ENCODE measurements at regions not wholly inside any gene's neighbourhood (a gene's known extent, or its start where the extent isn't known, plus 50 kb on each side); places are given as distances from the start of the nearest gene placed in this dataset.

DNA sequence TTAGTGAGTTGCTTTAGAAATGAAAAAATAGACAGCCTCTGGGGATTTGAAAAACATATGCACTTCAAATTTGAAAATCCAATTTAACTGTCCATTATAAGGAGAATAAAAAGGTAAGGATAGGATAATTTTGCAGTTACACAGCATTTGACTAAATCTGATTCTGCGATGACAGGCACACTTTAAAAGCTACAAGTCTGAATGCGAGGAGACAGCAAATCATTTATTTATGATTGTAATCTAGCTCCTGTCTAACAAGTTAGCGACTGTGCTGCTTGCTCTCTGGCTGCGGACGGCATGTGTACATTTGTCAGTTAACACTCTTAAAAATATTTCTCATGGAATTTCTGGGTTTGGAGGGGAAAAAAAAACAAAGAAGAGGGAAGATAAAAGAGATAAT, 514.8 kb downstream of the MN1 start:
- DNase-seq (ENCODE audit: low spot score): no peak
- H3K27me3 ChIP-seq (ENCODE audit: control insufficient read depth in 3 of 3, insufficient read depth in 3 of 3, low read depth in 1 of 3, low read length in 3 of 3): no peaks in the 10 kb centered on the region
- H3K4me1 ChIP-seq (ENCODE audit: control insufficient read depth in 2 of 2, insufficient read depth in 1 of 2, low read depth in 1 of 2, low read length in 2 of 2): peaks cover 3 to 31% of the 10 kb centered on the region in 2 donors
- no peak overlapping the region for H2BK5ac ChIP-seq (ENCODE audit: low read length)
- H3K27ac ChIP-seq (replicated peaks; ENCODE audit: low read length): no peak overlapping the region
- no peak overlapping the region for H3K4me2 ChIP-seq (ENCODE audit: insufficient read depth, low read length, poor library complexity, severe bottlenecking)
- no peak overlapping the region for H3K14ac ChIP-seq (ENCODE audit: low read length)
- H2AK5ac ChIP-seq (ENCODE audit: low read depth, low read length): no peak overlapping the region
- no peaks in the 10 kb centered on the region for H3K79me1 ChIP-seq (ENCODE audit: low read depth, low read length)
- H4K8ac ChIP-seq (ENCODE audit: low read depth, low read length): no peak overlapping the region
- no peak overlapping the region for H2BK120ac ChIP-seq (ENCODE audit: low read depth, low read length)
- H3K4me3 ChIP-seq (ENCODE audit: low read length in 2 of 2): no peak overlapping the region
- H3K4ac ChIP-seq (ENCODE audit: low read length): no peak overlapping the region
- no peak overlapping the region for H2BK12ac ChIP-seq (ENCODE audit: low read length)
- H2BK15ac ChIP-seq (ENCODE audit: low read length): no peak overlapping the region
- H3K9me3 ChIP-seq (replicated peaks in 1 of 2; ENCODE audit: control insufficient read depth in 2 of 2, insufficient read depth in 1 of 2, low read depth in 1 of 2, low read length in 2 of 2): peaks cover 3 to 20% of the 10 kb centered on the region in 2 donors
- no CpG with 5 or more reads among the region's 5 CpGs for WGBS, 2 donors (ENCODE audit: extremely low coverage in 2 of 2, insufficient read length in 2 of 2, insufficient replicate concordance in 1 of 2)
- H4K91ac ChIP-seq (ENCODE audit: low read depth, low read length, poor library complexity): no peak overlapping the region
- no peaks in the 10 kb centered on the region for H3K36me3 ChIP-seq (replicated peaks in 1 of 2; ENCODE audit: control insufficient read depth in 2 of 2, insufficient read depth in 2 of 2, low read length in 2 of 2)
- H3K9ac ChIP-seq (ENCODE audit: low read depth, low read length, poor library complexity): no peak overlapping the region
- no peak overlapping the region for H3K23ac ChIP-seq (ENCODE audit: low read depth, low read length, poor library complexity)
- no peak overlapping the region for H3K18ac ChIP-seq (ENCODE audit: low read length)
- H2AFZ ChIP-seq (ENCODE audit: low read length): no peak overlapping the region

GRCh38 chr22:27292542-27293299, 508.8 kb downstream of the MN1 start:
- Histone ChIP-seq H4K91ac (ENCODE audit: low read depth, low read length, poor library complexity) (no peak overlapping the region), H3K18ac (ENCODE audit: low read length) (peak overlapping the region; percentile 9), H3K9ac (ENCODE audit: low read depth, low read length, poor library complexity) (no peak overlapping the region), H3K4me3 (ENCODE audit: low read length in 2 of 2) (no peak overlapping the region), H4K8ac (ENCODE audit: low read depth, low read length) (no peak overlapping the region), H2AFZ (ENCODE audit: low read length) (no peak overlapping the region), H2BK120ac (ENCODE audit: low read depth, low read length) (no peak overlapping the region), H2BK5ac (ENCODE audit: low read length) (no peak overlapping the region), H3K4me2 (ENCODE audit: insufficient read depth, low read length, poor library complexity, severe bottlenecking) (no peak overlapping the region), H3K14ac (ENCODE audit: low read length) (no peak overlapping the region), H2AK5ac (ENCODE audit: low read depth, low read length) (no peak overlapping the region), H3K27me3 (ENCODE audit: control insufficient read depth in 3 of 3, insufficient read depth in 3 of 3, low read depth in 1 of 3, low read length in 3 of 3) (no peaks in the 10 kb centered on the region), H2BK15ac (ENCODE audit: low read length) (no peak overlapping the region), H3K4me1 (ENCODE audit: control insufficient read depth in 2 of 2, insufficient read depth in 1 of 2, low read depth in 1 of 2, low read length in 2 of 2) (peaks cover 7 to 49% of the 10 kb centered on the region in 2 donors), H3K9me3 (replicated peaks in 1 of 2; ENCODE audit: control insufficient read depth in 2 of 2, insufficient read depth in 1 of 2, low read depth in 1 of 2, low read length in 2 of 2) (no peaks in the 10 kb centered on the region), H3K79me1 (ENCODE audit: low read depth, low read length) (no peaks in the 10 kb centered on the region), H3K36me3 (replicated peaks in 1 of 2; ENCODE audit: control insufficient read depth in 2 of 2, insufficient read depth in 2 of 2, low read length in 2 of 2) (no peaks in the 10 kb centered on the region), H3K23ac (ENCODE audit: low read depth, low read length, poor library complexity) (no peak overlapping the region), H2BK12ac (ENCODE audit: low read length) (no peak overlapping the region), H3K4ac (ENCODE audit: low read length) (no peak overlapping the region), H3K27ac (replicated peaks; ENCODE audit: low read length) (no peak overlapping the region)
- WGBS, 2 donors (ENCODE audit: extremely low coverage in 2 of 2, insufficient read length in 2 of 2, insufficient replicate concordance in 1 of 2): no CpG with 5 or more reads among the region's 7 CpGs
- no peak for DNase-seq (ENCODE audit: low spot score)

GRCh38 chr22:27293721-27294445, 507.7 kb downstream of the MN1 start:
- H2BK5ac ChIP-seq (ENCODE audit: low read length): no peak overlapping the region
- H3K14ac ChIP-seq (ENCODE audit: low read length): no peak overlapping the region
- no peaks in the 10 kb centered on the region for H3K9me3 ChIP-seq (replicated peaks in 1 of 2; ENCODE audit: control insufficient read depth in 2 of 2, insufficient read depth in 1 of 2, low read depth in 1 of 2, low read length in 2 of 2)
- H2BK120ac ChIP-seq (ENCODE audit: low read depth, low read length): no peak overlapping the region
- H2AK5ac ChIP-seq (ENCODE audit: low read depth, low read length): no peak overlapping the region
- no peak overlapping the region for H2BK12ac ChIP-seq (ENCODE audit: low read length)
- no peak overlapping the region for H3K23ac ChIP-seq (ENCODE audit: low read depth, low read length, poor library complexity)
- peaks cover 11 to 53% of the 10 kb centered on the region in 2 donors for H3K4me1 ChIP-seq (ENCODE audit: control insufficient read depth in 2 of 2, insufficient read depth in 1 of 2, low read depth in 1 of 2, low read length in 2 of 2)
- H3K79me1 ChIP-seq (ENCODE audit: low read depth, low read length): no peaks in the 10 kb centered on the region
- no peaks in the 10 kb centered on the region for H3K36me3 ChIP-seq (replicated peaks in 1 of 2; ENCODE audit: control insufficient read depth in 2 of 2, insufficient read depth in 2 of 2, low read length in 2 of 2)
- DNase-seq (ENCODE audit: low spot score): no peak
- H4K91ac ChIP-seq (ENCODE audit: low read depth, low read length, poor library complexity): no peak overlapping the region
- no peak overlapping the region for H3K18ac ChIP-seq (ENCODE audit: low read length)
- no peaks in the 10 kb centered on the region for H3K27me3 ChIP-seq (ENCODE audit: control insufficient read depth in 3 of 3, insufficient read depth in 3 of 3, low read depth in 1 of 3, low read length in 3 of 3)
- no peak overlapping the region for H4K8ac ChIP-seq (ENCODE audit: low read depth, low read length)
- no peak overlapping the region for H3K4ac ChIP-seq (ENCODE audit: low read length)
- WGBS, 2 donors (ENCODE audit: extremely low coverage in 2 of 2, insufficient read length in 2 of 2, insufficient replicate concordance in 1 of 2): no CpG with 5 or more reads among the region's 12 CpGs
- H2AFZ ChIP-seq (ENCODE audit: low read length): no peak overlapping the region
- no peak overlapping the region for H2BK15ac ChIP-seq (ENCODE audit: low read length)
- H3K27ac ChIP-seq (replicated peaks; ENCODE audit: low read length): no peak overlapping the region
- no peak overlapping the region for H3K9ac ChIP-seq (ENCODE audit: low read depth, low read length, poor library complexity)
- H3K4me2 ChIP-seq (ENCODE audit: insufficient read depth, low read length, poor library complexity, severe bottlenecking): no peak overlapping the region
- H3K4me3 ChIP-seq (ENCODE audit: low read length in 2 of 2): no peak overlapping the region

DNA sequence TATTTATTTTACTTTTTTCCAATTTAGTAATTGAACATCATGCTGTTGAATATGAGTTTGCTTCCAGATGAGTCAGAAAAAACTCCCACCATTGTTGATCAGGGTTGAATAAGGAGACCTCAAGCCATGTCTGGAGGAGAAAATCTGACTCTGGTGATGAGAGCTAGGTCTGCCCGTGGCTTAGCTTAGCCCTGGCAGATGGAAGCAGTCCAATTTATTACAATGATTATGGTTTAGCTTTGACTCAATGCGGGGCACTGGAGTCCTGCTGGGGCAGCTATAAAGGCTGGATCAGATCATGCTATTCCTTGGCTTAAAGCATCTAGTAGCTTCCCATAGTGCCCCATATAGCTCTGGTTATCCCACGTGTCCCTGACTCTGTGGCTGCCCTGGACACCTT, 506.5 kb downstream of the MN1 start:
- Histone ChIP-seq H3K27me3 (ENCODE audit: control insufficient read depth in 3 of 3, insufficient read depth in 3 of 3, low read depth in 1 of 3, low read length in 3 of 3) (no peaks in the 10 kb centered on the region), H2BK15ac (ENCODE audit: low read length) (no peak overlapping the region), H2BK5ac (ENCODE audit: low read length) (no peak overlapping the region), H3K18ac (ENCODE audit: low read length) (no peak overlapping the region), H2BK12ac (ENCODE audit: low read length) (no peak overlapping the region), H3K36me3 (replicated peaks in 1 of 2; ENCODE audit: control insufficient read depth in 2 of 2, insufficient read depth in 2 of 2, low read length in 2 of 2) (no peaks in the 10 kb centered on the region), H3K23ac (ENCODE audit: low read depth, low read length, poor library complexity) (no peak overlapping the region), H2AK5ac (ENCODE audit: low read depth, low read length) (no peak overlapping the region), H3K4ac (ENCODE audit: low read length) (no peak overlapping the region), H4K8ac (ENCODE audit: low read depth, low read length) (no peak overlapping the region), H3K27ac (replicated peaks; ENCODE audit: low read length) (no peak overlapping the region), H4K91ac (ENCODE audit: low read depth, low read length, poor library complexity) (no peak overlapping the region), H2BK120ac (ENCODE audit: low read depth, low read length) (no peak overlapping the region), H3K4me2 (ENCODE audit: insufficient read depth, low read length, poor library complexity, severe bottlenecking) (no peak overlapping the region), H2AFZ (ENCODE audit: low read length) (no peak overlapping the region), H3K4me1 (ENCODE audit: control insufficient read depth in 2 of 2, insufficient read depth in 1 of 2, low read depth in 1 of 2, low read length in 2 of 2) (peaks cover 16 to 59% of the 10 kb centered on the region in 2 donors), H3K9me3 (replicated peaks in 1 of 2; ENCODE audit: control insufficient read depth in 2 of 2, insufficient read depth in 1 of 2, low read depth in 1 of 2, low read length in 2 of 2) (no peaks in the 10 kb centered on the region), H3K4me3 (ENCODE audit: low read length in 2 of 2) (no peak overlapping the region), H3K14ac (ENCODE audit: low read length) (no peak overlapping the region), H3K9ac (ENCODE audit: low read depth, low read length, poor library complexity) (no peak overlapping the region), H3K79me1 (ENCODE audit: low read depth, low read length) (no peaks in the 10 kb centered on the region)
- no CpG with 5 or more reads among the region's 3 CpGs for WGBS, 2 donors (ENCODE audit: extremely low coverage in 2 of 2, insufficient read length in 2 of 2, insufficient replicate concordance in 1 of 2)
- DNase-seq (ENCODE audit: low spot score): no peak

Measured in neuronal stem cell (in vitro differentiated cells).